ENCODE measurements at regions not wholly inside any gene's neighbourhood (a gene's known extent, or its start where the extent isn't known, plus 50 kb on each side); places are given as distances from the start of the nearest gene placed in this dataset.

DNA sequence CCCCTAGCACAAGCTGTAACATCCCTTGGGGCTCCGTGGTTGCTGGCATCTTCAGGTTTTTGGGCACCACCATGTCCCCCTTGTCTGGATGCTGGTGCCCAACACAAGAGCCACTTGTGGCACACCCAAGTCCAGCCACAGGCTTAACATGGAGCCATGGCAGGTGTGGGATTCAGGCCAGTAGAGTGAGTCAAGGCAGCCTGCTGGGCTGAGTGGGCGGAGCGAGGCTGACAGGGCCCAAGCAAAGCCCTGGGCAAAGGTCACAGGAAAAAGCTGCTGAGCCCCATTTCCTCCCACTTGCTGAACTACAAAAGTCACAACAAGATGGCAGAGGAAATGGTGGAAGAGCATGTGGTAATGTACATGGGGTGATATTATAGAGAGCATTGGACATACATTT lies 950.7 kb upstream of the FLRT2 start:
- H3K9me2 ChIP-seq (ENCODE audit: insufficient read depth), result no peaks in the 10 kb centered on the region
- no peak overlapping the region for H3K9ac ChIP-seq
- no peak for TF ChIP-seq EZH2 (IDR thresholded peaks at IDR 0.05; ENCODE audit: insufficient read depth, poor library complexity, severe bottlenecking)
- TF ChIP-seq EZH2phosphoT487 (IDR thresholded peaks at IDR 0.05; ENCODE audit: insufficient read depth, low read depth), result no peak
- no peaks in the 10 kb centered on the region for H3K79me2 ChIP-seq (ENCODE audit: insufficient read depth)
- H3K4me3 ChIP-seq, result no peak overlapping the region
- 51 to 68% methylated on average over 3 of the region's 3 CpGs for WGBS, 2 experiments (ENCODE audit: low coverage in 1 of 2, low lambda C conversion rate in 2 of 2, missing lambda C conversion rate in 2 of 2)
- no peak for DNase-seq
- in situ Hi-C loops (cut with MboI), result no loop called here
- H4K20me1 ChIP-seq (ENCODE audit: insufficient read depth), result no peaks in the 10 kb centered on the region
- no peaks in the 10 kb centered on the region for H3K36me3 ChIP-seq (ENCODE audit: low read depth)
- H3K9me3 ChIP-seq (ENCODE audit: low read depth), result no peaks in the 10 kb centered on the region
- no peak overlapping the region for H2AFZ ChIP-seq
- no peaks in the 10 kb centered on the region for H3F3A ChIP-seq (ENCODE audit: insufficient read depth)
- no peak overlapping the region for H3K4me2 ChIP-seq (ENCODE audit: unreplicated experiment)
- no peak overlapping the region for H3K27ac ChIP-seq
- no peaks in the 10 kb centered on the region for H3K4me1 ChIP-seq (ENCODE audit: insufficient read depth)
- H3K27me3 ChIP-seq (replicated peaks; ENCODE audit: insufficient read depth), result no peaks in the 10 kb centered on the region

DNA sequence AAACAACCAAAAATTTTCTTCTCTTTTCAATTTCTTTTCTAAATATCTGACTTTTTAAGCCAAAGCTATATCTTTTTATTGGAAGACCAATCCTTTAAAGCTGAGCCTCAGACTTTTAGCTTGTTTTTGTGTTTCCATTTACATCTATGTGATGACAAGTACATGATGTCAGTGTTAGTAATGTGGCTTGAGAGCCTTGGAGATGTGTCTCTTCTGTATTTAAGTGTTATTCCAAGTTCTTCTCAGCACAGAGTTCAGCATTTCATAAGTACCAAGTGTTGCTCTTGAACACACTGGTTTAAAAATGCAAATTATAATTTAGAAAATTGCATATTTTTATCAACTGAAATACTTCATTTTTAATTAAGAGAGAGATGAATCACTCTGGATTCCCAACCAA lies 948.9 kb upstream of the FLRT2 start:
- H3K27ac ChIP-seq, result no peak overlapping the region
- no peaks in the 10 kb centered on the region for H3K36me3 ChIP-seq (ENCODE audit: low read depth)
- in situ Hi-C loops (cut with MboI), result no loop called here
- no peaks in the 10 kb centered on the region for H3F3A ChIP-seq (ENCODE audit: insufficient read depth)
- DNase-seq, result no peak
- no peak overlapping the region for H3K9ac ChIP-seq
- H2AFZ ChIP-seq, result no peak overlapping the region
- H4K20me1 ChIP-seq (ENCODE audit: insufficient read depth), result no peaks in the 10 kb centered on the region
- no peaks in the 10 kb centered on the region for H3K27me3 ChIP-seq (replicated peaks; ENCODE audit: insufficient read depth)
- H3K9me3 ChIP-seq (ENCODE audit: low read depth), result no peaks in the 10 kb centered on the region
- no peak overlapping the region for H3K4me3 ChIP-seq
- no peaks in the 10 kb centered on the region for H3K9me2 ChIP-seq (ENCODE audit: insufficient read depth)
- H3K4me2 ChIP-seq (ENCODE audit: unreplicated experiment), result no peak overlapping the region
- TF ChIP-seq EZH2 (IDR thresholded peaks at IDR 0.05; ENCODE audit: insufficient read depth, poor library complexity, severe bottlenecking), result no peak
- no peak for TF ChIP-seq EZH2phosphoT487 (IDR thresholded peaks at IDR 0.05; ENCODE audit: insufficient read depth, low read depth)
- no peaks in the 10 kb centered on the region for H3K4me1 ChIP-seq (ENCODE audit: insufficient read depth)
- H3K79me2 ChIP-seq (ENCODE audit: insufficient read depth), result no peaks in the 10 kb centered on the region

DNA sequence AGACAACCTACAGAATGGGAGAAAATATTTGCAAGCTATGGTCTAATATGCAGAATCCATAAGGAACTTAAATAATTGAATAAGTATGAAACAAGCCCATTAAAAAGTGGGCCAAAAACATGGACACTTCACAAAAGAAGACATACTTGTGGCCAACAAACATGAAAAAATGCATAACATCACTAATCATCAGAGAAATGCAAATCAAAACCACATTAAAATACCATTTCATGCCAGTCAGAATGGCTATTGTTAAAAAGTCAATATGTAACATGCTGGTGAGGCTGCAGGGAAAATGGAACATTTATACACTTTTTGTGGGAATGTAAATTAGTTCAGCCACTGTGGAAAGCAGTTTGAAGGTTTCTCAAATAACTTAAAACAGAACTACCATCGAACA lies 945.4 kb upstream of the FLRT2 start:
- no peak for DNase-seq
- TF ChIP-seq EZH2 (IDR thresholded peaks at IDR 0.05; ENCODE audit: insufficient read depth, poor library complexity, severe bottlenecking) (no peak), EZH2phosphoT487 (IDR thresholded peaks at IDR 0.05; ENCODE audit: insufficient read depth, low read depth) (no peak)
- no peak overlapping the region for H3K27ac ChIP-seq
- H3K4me3 ChIP-seq, result no peak overlapping the region
- in situ Hi-C loops (cut with MboI), result no loop called here
- no peaks in the 10 kb centered on the region for H3K4me1 ChIP-seq (ENCODE audit: insufficient read depth)
- 0% methylated on average over 1 of the region's 1 CpG for WGBS, 2 experiments (ENCODE audit: low coverage in 1 of 2, low lambda C conversion rate in 2 of 2, missing lambda C conversion rate in 2 of 2)
- H3K36me3 ChIP-seq (ENCODE audit: low read depth), result no peaks in the 10 kb centered on the region
- H2AFZ ChIP-seq, result no peak overlapping the region
- H3K9me3 ChIP-seq (ENCODE audit: low read depth), result no peaks in the 10 kb centered on the region
- H3K4me2 ChIP-seq (ENCODE audit: unreplicated experiment), result no peak overlapping the region
- H4K20me1 ChIP-seq (ENCODE audit: insufficient read depth), result no peaks in the 10 kb centered on the region
- no peaks in the 10 kb centered on the region for H3K9me2 ChIP-seq (ENCODE audit: insufficient read depth)
- no peaks in the 10 kb centered on the region for H3K79me2 ChIP-seq (ENCODE audit: insufficient read depth)
- H3K27me3 ChIP-seq (replicated peaks; ENCODE audit: insufficient read depth), result no peaks in the 10 kb centered on the region
- no peak overlapping the region for H3K9ac ChIP-seq
- H3F3A ChIP-seq (ENCODE audit: insufficient read depth), result no peaks in the 10 kb centered on the region

DNA sequence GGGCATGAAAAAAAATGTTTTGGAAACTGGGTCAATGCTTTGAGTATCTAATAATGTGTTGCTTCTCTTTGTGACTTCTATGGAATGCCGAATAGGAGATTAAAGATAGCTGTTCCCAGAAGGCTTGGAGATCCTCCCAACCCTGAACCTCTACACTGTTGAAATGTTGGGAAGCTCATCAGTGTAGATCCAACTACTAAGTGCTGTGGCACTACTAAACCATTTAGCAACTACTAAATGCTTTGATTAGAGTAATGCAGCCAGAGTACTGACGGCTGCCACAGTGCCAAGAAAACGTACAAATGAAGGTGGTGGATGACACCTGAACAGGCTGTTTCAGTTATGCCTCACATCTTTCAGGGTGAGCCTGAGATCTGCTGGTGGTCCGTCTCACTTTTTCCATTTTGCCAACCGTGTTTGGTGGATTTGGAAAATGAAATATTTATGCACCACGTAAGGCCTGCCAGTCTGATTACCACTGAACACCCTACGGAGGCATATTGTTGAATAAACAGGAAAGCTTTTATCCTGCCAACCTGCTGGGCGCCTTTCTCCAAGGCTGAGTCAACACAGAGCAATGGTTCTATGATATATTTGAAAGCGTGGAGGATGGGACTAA lies 938.0 kb upstream of the FLRT2 start:
- no peak for DNase-seq
- TF ChIP-seq EZH2phosphoT487 (IDR thresholded peaks at IDR 0.05; ENCODE audit: insufficient read depth, low read depth) (no peak), EZH2 (IDR thresholded peaks at IDR 0.05; ENCODE audit: insufficient read depth, poor library complexity, severe bottlenecking) (no peak)
- H3K27me3 ChIP-seq (replicated peaks; ENCODE audit: insufficient read depth), result no peaks in the 10 kb centered on the region
- 30 to 37% methylated on average over 9 of the region's 9 CpGs for WGBS, 2 experiments (ENCODE audit: low coverage in 1 of 2, low lambda C conversion rate in 2 of 2, missing lambda C conversion rate in 2 of 2)
- no peak overlapping the region for H3K4me3 ChIP-seq
- no peaks in the 10 kb centered on the region for H3K9me3 ChIP-seq (ENCODE audit: low read depth)
- in situ Hi-C loops (cut with MboI), result no loop called here
- no peak overlapping the region for H3K27ac ChIP-seq
- no peak overlapping the region for H3K9ac ChIP-seq
- no peaks in the 10 kb centered on the region for H3K36me3 ChIP-seq (ENCODE audit: low read depth)
- H3K4me2 ChIP-seq (ENCODE audit: unreplicated experiment), result no peak overlapping the region
- H3K4me1 ChIP-seq (ENCODE audit: insufficient read depth), result no peaks in the 10 kb centered on the region
- H2AFZ ChIP-seq, result no peak overlapping the region
- H3F3A ChIP-seq (ENCODE audit: insufficient read depth), result no peaks in the 10 kb centered on the region
- no peaks in the 10 kb centered on the region for H3K9me2 ChIP-seq (ENCODE audit: insufficient read depth)
- H4K20me1 ChIP-seq (ENCODE audit: insufficient read depth), result no peaks in the 10 kb centered on the region
- no peaks in the 10 kb centered on the region for H3K79me2 ChIP-seq (ENCODE audit: insufficient read depth)

DNA sequence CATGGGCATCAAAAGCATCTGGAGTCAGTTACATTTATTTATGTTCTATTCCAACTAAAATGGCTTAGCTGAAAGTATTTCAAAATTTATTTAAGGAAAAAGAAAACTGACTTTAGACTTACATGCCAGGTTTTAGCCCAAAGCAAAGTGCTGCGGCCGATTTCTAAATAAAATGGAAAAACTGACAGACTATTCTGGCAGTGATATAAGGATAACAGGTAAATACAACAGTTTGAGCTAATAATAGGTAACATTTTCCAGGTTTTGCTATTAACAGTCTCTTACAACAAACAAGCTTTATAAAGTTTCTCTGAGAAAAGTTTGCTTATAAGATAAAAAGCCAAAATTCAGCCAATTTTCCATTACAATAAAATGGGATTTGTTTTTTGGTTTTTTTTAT lies 937.2 kb upstream of the FLRT2 start:
- 33 to 46% methylated on average over 2 of the region's 2 CpGs for WGBS, 2 experiments (ENCODE audit: low coverage in 1 of 2, low lambda C conversion rate in 2 of 2, missing lambda C conversion rate in 2 of 2)
- TF ChIP-seq EZH2 (IDR thresholded peaks at IDR 0.05; ENCODE audit: insufficient read depth, poor library complexity, severe bottlenecking) (no peak), EZH2phosphoT487 (IDR thresholded peaks at IDR 0.05; ENCODE audit: insufficient read depth, low read depth) (no peak)
- H3K27ac ChIP-seq, result no peak overlapping the region
- no peaks in the 10 kb centered on the region for H3K9me3 ChIP-seq (ENCODE audit: low read depth)
- no peaks in the 10 kb centered on the region for H3K4me1 ChIP-seq (ENCODE audit: insufficient read depth)
- no peak overlapping the region for H3K9ac ChIP-seq
- no peak overlapping the region for H3K4me2 ChIP-seq (ENCODE audit: unreplicated experiment)
- in situ Hi-C loops (cut with MboI), result no loop called here
- H3K79me2 ChIP-seq (ENCODE audit: insufficient read depth), result no peaks in the 10 kb centered on the region
- H3F3A ChIP-seq (ENCODE audit: insufficient read depth), result no peaks in the 10 kb centered on the region
- H3K4me3 ChIP-seq, result no peak overlapping the region
- no peaks in the 10 kb centered on the region for H3K36me3 ChIP-seq (ENCODE audit: low read depth)
- H3K27me3 ChIP-seq (replicated peaks; ENCODE audit: insufficient read depth), result no peaks in the 10 kb centered on the region
- no peak overlapping the region for H2AFZ ChIP-seq
- DNase-seq, result no peak
- H4K20me1 ChIP-seq (ENCODE audit: insufficient read depth), result no peaks in the 10 kb centered on the region
- no peaks in the 10 kb centered on the region for H3K9me2 ChIP-seq (ENCODE audit: insufficient read depth)
